Activated T-cell treated with anti-CD3 and anti-CD28 coated beads, Interleukin-2, amount 50 U/mL, for 72 hours (primary cell): ENCODE measurements at regions not wholly inside any gene's neighbourhood (a gene's known extent, or its start where the extent isn't known, plus 50 kb on each side); places are given as distances from the start of the nearest gene placed in this dataset.
"Not testable (repeated sequence)": the region's sequence is repeated elsewhere in the genome, so short reads cannot be mapped to it uniquely, and the experiment has no call there.

Experiments used
- ATAC-seq, 2 donors: fragments of 150-1000 bp; cut with Tn5 transposase; replicated peaks in 1 of 2; 2 replicates each; pipeline ENCODE4 v1.10.0; 2021; ENCODE audit warnings: moderate library complexity in 2 of 2, mild to moderate bottlenecking in 1 of 2
- DNase-seq, 2 donors: peaks; one replicate each; pipeline ENCODE4 v3.0.0; 2021 to 2022; ENCODE audit warnings: mixed read lengths in 1 of 2
- H3K27ac Mint-ChIP-seq: one replicate; pipeline ENCODE4 v1.8.0; 2022; ENCODE audit warnings: mild to moderate bottlenecking, moderate library complexity, mixed read lengths
- H3K27me3 Mint-ChIP-seq: one replicate; pipeline ENCODE4 v1.8.0; 2022; ENCODE audit warnings: low read depth, mixed read lengths
- H3K36me3 Mint-ChIP-seq, 2 donors: one replicate each; pipeline ENCODE4 v1.8.0; 2022; ENCODE audit warnings: mixed read lengths in 2 of 2, mild to moderate bottlenecking in 1 of 2; ENCODE audit not compliant: insufficient read depth in 2 of 2
- H3K4me1 Mint-ChIP-seq: one replicate; pipeline ENCODE4 v1.8.0; 2022; ENCODE audit warnings: low read depth, mixed read lengths
- H3K4me3 Mint-ChIP-seq, 2 donors: one replicate each; pipeline ENCODE4 v1.8.0; 2022; ENCODE audit warnings: mild to moderate bottlenecking in 2 of 2, mixed read lengths in 2 of 2, moderate library complexity in 2 of 2
- H3K9me3 Mint-ChIP-seq, 2 donors: one replicate each; pipeline ENCODE4 v1.8.0; 2022; ENCODE audit warnings: mixed read lengths in 2 of 2

DNA sequence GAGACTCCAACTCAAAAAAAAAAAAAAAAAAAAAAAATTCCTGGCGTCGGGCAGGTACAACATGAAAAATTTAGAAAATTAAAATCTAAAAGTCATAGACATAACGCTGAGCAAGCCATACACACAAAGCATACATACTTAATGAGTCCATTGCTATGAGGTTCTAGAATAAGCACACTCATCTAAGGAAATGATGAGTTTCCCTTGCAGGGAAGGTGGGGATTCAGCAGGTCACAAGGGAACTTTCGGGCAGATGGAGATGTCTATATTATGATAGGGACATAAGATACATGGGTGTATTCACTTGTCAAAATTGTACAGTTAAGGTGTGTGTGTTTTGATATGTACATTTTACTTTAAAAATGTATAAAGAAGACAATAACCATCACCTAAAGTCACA is 120.2 kb upstream of the LIPC start:
- Mint-ChIP-seq H3K27ac (no peak overlapping the region), H3K27me3 (no peaks in the 10 kb centered on the region), H3K9me3 (peaks cover 0 to under 1% of the 10 kb centered on the region in 2 donors), H3K36me3 (no peaks in the 10 kb centered on the region), H3K4me3 (no peak overlapping the region), H3K4me1 (peaks cover 41% of the 10 kb centered on the region)
- no peak for ATAC-seq
- no peak for DNase-seq

DNA sequence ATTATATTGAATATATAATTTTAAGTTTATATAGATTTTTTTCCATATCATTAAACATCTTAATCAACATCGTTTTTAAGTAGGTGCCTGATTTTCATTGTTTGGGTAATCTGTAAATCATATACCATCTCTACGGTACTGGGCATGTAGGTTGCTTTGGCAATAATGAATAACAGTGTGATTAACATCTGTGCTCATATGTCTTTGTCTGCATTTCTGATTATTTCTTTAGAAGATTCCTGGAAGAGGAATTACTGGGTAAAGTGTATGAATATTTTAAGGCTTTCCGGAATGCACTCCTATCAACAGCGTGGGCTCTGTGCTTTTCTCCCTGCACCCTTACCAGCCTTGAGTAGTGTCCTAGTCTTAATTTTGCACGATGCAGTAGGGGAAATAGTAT is 119.8 kb upstream of the LIPC start:
- H3K36me3 Mint-ChIP-seq: no peaks in the 10 kb centered on the region
- peaks cover 0 to 1% of the 10 kb centered on the region in 2 donors for H3K9me3 Mint-ChIP-seq
- peaks cover 41% of the 10 kb centered on the region for H3K4me1 Mint-ChIP-seq
- H3K27me3 Mint-ChIP-seq: no peaks in the 10 kb centered on the region
- no peak for ATAC-seq
- H3K27ac Mint-ChIP-seq: no peak overlapping the region
- no peak for DNase-seq
- no peak overlapping the region for H3K4me3 Mint-ChIP-seq

DNA sequence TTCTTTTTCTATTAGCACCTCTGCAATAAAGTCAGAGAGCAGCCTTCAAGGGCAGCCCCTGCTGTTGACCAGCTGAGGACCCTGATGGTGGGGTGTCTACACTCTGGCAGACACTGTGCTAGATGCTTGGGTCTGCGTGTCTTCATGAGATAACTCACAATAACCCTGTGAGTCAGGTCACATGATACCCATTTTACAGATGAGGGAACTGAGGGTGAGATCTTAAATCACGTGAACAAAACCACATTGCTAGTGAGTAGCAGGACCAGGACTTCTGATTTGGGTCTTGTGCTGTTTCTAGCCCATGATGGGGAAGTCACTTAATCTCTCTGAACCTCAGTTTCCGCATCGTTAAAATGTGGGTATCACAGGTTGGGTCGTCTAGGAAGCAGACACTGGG is 118.5 kb upstream of the LIPC start:
- H3K4me1 Mint-ChIP-seq: peaks cover 44% of the 10 kb centered on the region
- peak overlapping the region; percentile 48 for H3K27ac Mint-ChIP-seq
- peak overlapping the region in 1 of 2 donors; percentile 4 for H3K4me3 Mint-ChIP-seq
- H3K27me3 Mint-ChIP-seq: no peaks in the 10 kb centered on the region
- ATAC-seq (peak; percentile 13 to 37), DNase-seq (no peak)
- peaks cover 0 to 1% of the 10 kb centered on the region in 2 donors for H3K9me3 Mint-ChIP-seq
- no peaks in the 10 kb centered on the region for H3K36me3 Mint-ChIP-seq

DNA sequence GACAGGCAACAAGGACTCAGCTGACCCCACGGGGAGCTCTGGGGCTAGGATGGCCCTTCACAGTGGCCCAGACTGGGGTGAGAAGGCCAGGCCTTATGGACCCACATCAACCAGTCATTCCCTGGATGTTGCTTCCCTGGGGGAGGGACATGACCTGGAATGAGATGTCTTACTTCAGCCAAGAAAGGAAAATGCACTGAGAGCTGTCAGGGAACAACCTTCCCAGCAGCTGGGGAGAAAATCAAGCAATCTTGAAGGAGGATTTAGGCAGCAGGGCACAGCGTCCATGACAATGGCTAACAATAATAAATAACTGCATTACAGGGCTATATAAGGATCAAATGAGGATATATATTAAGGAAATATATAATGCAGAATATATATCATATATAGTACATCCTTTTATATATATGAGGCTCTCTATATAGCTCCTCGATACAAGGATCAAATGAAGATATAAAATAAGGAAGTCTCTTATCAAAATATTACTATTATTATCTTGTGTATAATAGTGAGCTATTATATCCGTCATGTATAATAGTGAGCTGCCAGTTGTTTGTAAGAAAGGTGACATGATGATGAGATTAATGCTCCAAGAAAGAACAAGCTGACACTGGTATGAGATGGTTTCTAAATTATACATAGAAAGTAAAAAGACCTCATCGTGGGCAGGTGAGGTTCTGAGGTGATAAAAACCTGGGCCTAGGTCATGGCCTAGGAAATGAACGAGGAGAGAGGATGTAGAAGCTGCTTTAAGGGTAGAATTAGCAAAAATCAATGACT is 117.8 kb upstream of the LIPC start:
- ATAC-seq (peak; percentile 80 to 83), DNase-seq (peak; percentile 9 to 18)
- H3K27ac Mint-ChIP-seq: peak overlapping the region; percentile 98
- peaks cover 44% of the 10 kb centered on the region for H3K4me1 Mint-ChIP-seq
- no peaks in the 10 kb centered on the region for H3K36me3 Mint-ChIP-seq
- no peaks in the 10 kb centered on the region for H3K27me3 Mint-ChIP-seq
- H3K9me3 Mint-ChIP-seq: peaks cover 0 to 1% of the 10 kb centered on the region in 2 donors
- H3K4me3 Mint-ChIP-seq: peak overlapping the region; percentile 63 to 73

DNA sequence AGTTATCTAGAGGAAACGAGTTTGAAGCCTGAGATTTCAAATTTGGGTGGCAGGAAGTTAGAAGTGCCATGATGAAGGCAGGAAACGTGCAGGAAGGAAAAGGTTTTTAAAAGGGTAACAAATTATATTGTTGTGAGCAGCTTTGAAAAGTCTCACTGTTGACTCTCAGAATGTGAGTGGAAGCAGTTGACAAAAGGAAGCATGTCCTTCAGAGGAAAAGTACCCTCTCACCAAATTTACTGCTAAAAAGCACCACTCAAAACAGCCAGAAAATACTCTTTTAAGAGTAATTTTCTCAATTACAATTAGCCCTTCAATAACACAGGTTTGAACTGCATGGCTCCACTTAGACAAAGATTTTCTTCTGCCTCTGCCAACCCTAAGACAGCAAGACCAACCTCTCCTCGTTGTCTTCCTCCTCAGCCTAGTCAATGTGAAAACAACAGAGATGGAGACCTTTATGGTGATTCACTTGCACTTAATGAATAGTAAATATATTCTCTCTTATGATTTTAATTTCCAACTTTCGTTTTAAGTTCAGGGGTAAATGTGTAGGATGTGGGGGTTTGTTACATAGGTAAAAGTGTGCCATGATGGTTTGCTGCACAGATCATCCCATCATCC is 117.1 kb upstream of the LIPC start:
- ATAC-seq: peak; percentile 76 to 77
- Mint-ChIP-seq H3K27ac (peak overlapping the region; percentile 98), H3K4me3 (peak overlapping the region; percentile 63 to 73), H3K9me3 (peaks cover 0 to 1% of the 10 kb centered on the region in 2 donors), H3K27me3 (no peaks in the 10 kb centered on the region), H3K4me1 (peaks cover 39% of the 10 kb centered on the region), H3K36me3 (no peaks in the 10 kb centered on the region)
- DNase-seq: no peak

DNA sequence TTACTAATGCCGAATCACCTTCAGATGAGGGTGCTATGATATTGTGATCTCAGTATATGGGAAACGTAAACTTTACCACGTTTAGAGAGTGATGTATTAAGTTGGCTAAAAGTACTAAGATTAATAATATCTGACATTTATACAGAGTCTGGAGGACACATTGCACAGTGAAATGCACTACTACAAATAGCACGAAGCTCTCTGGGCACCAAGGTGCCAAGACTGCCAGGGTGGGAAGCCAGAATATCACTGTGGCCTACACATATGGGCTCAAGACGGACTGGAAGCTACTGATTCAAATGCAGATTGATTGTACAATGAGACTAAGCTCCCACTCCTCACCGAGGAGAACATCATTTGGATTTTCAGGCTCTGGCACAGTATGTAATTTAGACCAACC is 113.3 kb upstream of the LIPC start:
- peaks cover 33% of the 10 kb centered on the region for H3K4me1 Mint-ChIP-seq

DNA sequence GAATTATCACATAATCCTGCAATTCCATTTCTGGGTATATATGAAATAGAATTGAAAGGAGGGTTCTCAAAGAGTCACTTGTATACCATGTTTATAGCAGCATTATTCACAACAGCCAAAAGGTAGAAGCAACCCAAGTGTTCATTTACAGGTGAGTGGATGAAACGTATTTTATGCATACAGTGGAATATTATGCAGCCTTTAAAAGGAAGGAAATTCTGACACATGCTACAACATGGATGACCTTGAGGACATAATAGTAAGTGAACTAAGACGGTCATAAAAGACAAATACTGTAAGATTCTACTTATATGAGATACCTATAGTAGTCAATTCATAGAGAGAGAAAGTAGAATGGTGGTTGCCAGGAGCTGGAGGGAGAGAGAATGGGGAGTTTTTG is 110.8 kb upstream of the LIPC start:
- no peak overlapping the region for H3K4me3 Mint-ChIP-seq
- ATAC-seq (no peak), DNase-seq (no peak)
- H3K36me3 Mint-ChIP-seq: no peaks in the 10 kb centered on the region
- H3K27ac Mint-ChIP-seq: no peak overlapping the region
- H3K27me3 Mint-ChIP-seq: no peaks in the 10 kb centered on the region
- H3K9me3 Mint-ChIP-seq: peaks cover 0 to 3% of the 10 kb centered on the region in 2 donors
- peaks cover 14% of the 10 kb centered on the region for H3K4me1 Mint-ChIP-seq

More for the DNA sequence above, 113.3 kb upstream of the LIPC start:
- Mint-ChIP-seq H3K36me3 (no peaks in the 10 kb centered on the region), H3K9me3 (peaks cover 0 to 3% of the 10 kb centered on the region in 2 donors), H3K4me3 (no peak overlapping the region), H3K27me3 (no peaks in the 10 kb centered on the region), H3K27ac (no peak overlapping the region)
- ATAC-seq (no peak), DNase-seq (no peak)

DNA sequence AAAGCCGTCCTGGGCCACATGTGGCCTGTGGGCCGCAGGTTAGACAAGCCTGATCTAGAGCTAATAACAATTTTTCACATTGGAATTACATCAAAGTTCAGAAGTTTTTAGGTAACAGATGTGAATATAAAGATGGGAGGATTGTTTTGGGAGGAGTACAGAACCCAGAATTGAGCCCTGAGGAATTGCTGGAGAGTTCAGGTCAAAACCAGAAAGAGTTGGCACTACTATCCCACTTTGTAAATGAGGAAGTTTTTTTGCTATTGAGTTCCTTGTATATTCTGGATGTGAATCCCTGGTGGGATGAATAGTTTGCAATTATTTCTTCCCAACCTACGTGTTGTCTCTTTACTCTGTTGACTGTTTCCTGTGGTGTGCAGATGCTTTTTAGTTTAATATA is 109.5 kb upstream of the LIPC start:
- Mint-ChIP-seq H3K27me3 (no peaks in the 10 kb centered on the region), H3K36me3 (no peaks in the 10 kb centered on the region), H3K4me3 (no peak overlapping the region), H3K27ac (no peak overlapping the region), H3K9me3 (peaks cover 0 to 2% of the 10 kb centered on the region in 2 donors), H3K4me1 (peaks cover 4% of the 10 kb centered on the region)
- ATAC-seq (no peak), DNase-seq (no peak)

DNA sequence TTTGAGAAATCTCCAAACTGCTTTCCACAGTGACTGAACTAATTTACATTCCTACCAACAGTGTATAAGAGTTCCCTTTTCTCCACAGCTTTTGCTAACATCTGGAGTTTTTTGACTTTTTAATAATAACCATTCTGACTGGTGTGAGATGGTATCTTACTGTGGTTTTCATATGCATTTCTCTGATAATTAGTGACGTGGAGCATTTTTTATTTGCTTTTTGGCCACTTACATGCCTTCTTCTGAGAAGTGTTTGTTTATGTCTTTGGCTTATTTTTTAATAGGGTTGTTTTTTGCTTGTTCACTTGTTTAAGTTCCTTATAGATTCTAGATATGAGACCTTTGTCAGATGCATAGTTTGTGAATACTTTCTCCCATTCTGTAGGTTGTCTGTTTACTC is 108.5 kb upstream of the LIPC start:
- DNase-seq, H3K36me3 Mint-ChIP-seq, H3K27me3 Mint-ChIP-seq, H3K4me1 Mint-ChIP-seq, H3K27ac Mint-ChIP-seq, ATAC-seq, H3K9me3 Mint-ChIP-seq, H3K4me3 Mint-ChIP-seq: not testable (repeated sequence)

DNA sequence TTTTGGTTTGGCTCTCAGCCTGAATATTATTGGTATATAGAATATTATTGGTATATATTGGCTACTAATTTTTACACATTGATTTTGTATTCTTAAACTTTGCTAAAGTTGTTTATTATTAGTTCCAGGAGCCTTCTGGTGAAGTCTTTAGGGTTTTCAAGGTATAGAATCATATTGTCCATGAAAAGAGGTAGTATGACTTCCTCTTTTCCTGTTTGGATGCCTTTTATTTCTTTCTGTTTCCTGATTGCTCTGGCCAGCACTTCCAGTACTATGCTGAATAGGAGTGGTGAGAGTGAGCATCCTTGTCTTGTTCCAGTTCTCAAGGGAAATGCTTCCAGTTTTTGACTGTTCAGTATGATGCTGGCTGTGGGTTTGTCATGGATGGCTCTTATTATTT is 107.3 kb upstream of the LIPC start:
- no peaks in the 10 kb centered on the region for H3K36me3 Mint-ChIP-seq
- H3K27me3 Mint-ChIP-seq: no peaks in the 10 kb centered on the region
- no peak overlapping the region for H3K4me3 Mint-ChIP-seq
- H3K4me1 Mint-ChIP-seq: peaks cover 3% of the 10 kb centered on the region
- DNase-seq: no peak
- ATAC-seq: no peak
- H3K27ac Mint-ChIP-seq: no peak overlapping the region
- peaks cover 0 to 2% of the 10 kb centered on the region in 2 donors for H3K9me3 Mint-ChIP-seq

DNA sequence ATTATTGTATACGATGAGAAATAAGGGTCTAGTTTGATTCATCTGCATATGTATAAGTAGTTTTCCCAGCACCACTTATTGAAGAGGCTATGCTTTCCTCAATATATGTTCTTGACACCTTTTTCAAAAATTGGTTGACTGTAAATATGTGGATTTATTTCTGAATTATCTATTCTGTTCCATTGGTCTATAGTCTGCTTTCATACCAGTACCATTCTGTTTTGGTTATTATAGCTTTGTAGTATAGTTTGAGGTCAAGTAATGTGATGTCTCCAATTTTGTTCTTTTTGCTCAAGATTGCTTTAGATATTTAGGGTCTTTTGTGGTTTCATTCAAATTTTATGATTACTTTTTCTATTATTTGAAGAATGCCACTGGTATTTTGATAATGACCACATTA is 103.8 kb upstream of the LIPC start:
- Mint-ChIP-seq H3K27me3 (no peaks in the 10 kb centered on the region), H3K27ac (no peak overlapping the region), H3K9me3 (no peaks in the 10 kb centered on the region), H3K4me3 (no peak overlapping the region), H3K36me3 (no peaks in the 10 kb centered on the region), H3K4me1 (peaks cover 37% of the 10 kb centered on the region)
- DNase-seq: no peak
- ATAC-seq: no peak

DNA sequence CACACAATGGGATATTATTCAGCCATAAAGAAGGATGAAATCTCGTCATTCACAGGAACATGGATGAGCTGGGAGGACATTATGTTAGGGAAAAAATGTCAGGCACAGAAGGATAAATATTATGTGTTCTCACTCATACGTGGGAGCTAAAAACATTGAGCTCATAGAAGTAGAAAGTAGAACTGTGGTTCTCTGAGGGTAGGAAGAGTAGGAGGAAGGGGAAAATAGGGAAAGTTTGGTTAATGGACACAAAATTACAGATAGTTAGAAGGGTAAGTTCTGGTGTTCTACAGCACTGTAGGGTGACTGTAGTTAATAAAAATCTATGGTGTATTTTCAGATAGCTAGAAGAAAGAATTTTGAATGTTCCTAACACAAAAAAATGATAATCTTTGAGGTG is 102.6 kb upstream of the LIPC start:
- no peak overlapping the region for H3K4me3 Mint-ChIP-seq
- ATAC-seq (no peak), DNase-seq (no peak)
- no peak overlapping the region for H3K27ac Mint-ChIP-seq
- peaks cover 2 to 3% of the 10 kb centered on the region in 2 donors for H3K9me3 Mint-ChIP-seq
- no peaks in the 10 kb centered on the region for H3K27me3 Mint-ChIP-seq
- peaks cover 3 to 6% of the 10 kb centered on the region in 2 donors for H3K36me3 Mint-ChIP-seq
- peaks cover 50% of the 10 kb centered on the region for H3K4me1 Mint-ChIP-seq

DNA sequence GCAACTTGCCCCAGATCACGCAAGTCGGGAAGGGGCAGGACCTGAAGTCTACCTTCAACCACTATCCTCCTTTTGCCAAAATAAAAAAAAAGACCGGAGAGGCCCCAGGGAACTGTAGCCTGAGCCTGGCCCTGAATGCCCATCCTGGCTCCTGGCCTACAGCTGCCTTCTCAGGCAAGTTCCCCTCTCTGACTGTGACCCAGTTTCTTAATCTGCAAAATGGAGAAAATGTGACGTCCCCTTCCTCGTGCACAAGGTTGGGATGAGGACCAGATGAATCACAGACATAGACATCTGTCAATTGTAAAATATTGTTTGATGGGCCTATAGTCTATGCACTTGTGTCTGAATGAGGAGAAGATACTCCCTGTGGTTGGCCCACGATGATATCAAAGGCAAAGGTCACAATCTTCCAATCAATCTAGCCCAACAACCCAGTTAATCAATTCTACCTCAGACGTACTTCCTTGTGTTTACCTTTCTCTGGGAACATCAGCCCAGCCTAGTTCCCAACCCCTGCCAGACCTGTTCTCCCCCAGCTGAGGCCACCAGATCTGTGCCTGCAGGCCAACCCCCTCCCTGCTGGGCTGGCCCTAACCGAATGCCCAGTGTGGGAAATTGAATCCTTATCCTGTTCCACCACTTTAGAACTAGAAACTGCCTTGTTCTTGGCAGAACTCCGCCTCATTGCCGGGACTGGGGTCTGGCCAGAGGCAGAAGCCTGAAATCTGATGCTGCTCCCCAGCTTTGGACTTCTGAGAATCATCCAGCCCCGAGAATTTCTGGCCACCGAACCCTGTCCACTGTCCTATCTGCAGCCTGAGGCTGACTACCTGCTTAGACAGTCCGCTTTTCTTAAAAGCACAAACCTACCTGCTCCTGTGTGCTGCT is 101.8 kb upstream of the LIPC start:
- Mint-ChIP-seq H3K4me3 (no peak overlapping the region), H3K27ac (no peak overlapping the region)

More for the DNA sequence above, 101.8 kb upstream of the LIPC start:
- Mint-ChIP-seq H3K36me3 (peaks cover 7 to 8% of the 10 kb centered on the region in 2 donors), H3K27me3 (no peaks in the 10 kb centered on the region), H3K4me1 (peaks cover 53% of the 10 kb centered on the region), H3K9me3 (peaks cover 3 to 4% of the 10 kb centered on the region in 2 donors)
- DNase-seq (no peak), ATAC-seq (no peak)
